Adrenal gland (tissue), 9 donors: ENCODE measurements at regions not wholly inside any gene's neighbourhood (a gene's known extent, or its start where the extent isn't known, plus 50 kb on each side); places are given as distances from the start of the nearest gene placed in this dataset.

Experiments
- DNase-seq, 7 donors: peaks; one replicate each; pipeline ENCODE4 v3.0.0-alpha.2; 2019 to 2020
- H3K27ac ChIP-seq, 5 donors: fragments of 200-600 bp; sonication (generic) in 4 of 5; 1 replicate in 3 of 5; 2 replicates in 2 of 5; pipeline versions ENCODE4 v1.5.1 to v1.8.0; 2016 to 2020; ENCODE audit warnings: mild to moderate bottlenecking in 1 of 5
- H3K27me3 ChIP-seq: fragments of 200-600 bp; 2 replicates; pipeline ENCODE4 v1.8.0; 2021
- H3K36me3 ChIP-seq, 2 donors: fragments of 200-600 bp; replicated peaks in 1 of 2; 1 replicate in 1 of 2; 2 replicates in 1 of 2; pipeline versions ENCODE4 v1.5.1 to v1.8.0; 2018 to 2022
- H3K4me1 ChIP-seq, 2 donors: fragments of 200-600 bp; replicated peaks in 1 of 2; 1 replicate in 1 of 2; 2 replicates in 1 of 2; pipeline versions ENCODE4 v1.5.1 to v1.8.0; 2018 to 2021
- H3K4me3 ChIP-seq, 4 donors: fragments of 200-600 bp; sonication (generic) in 3 of 4; one replicate each; pipeline ENCODE4 v1.5.1; 2016 to 2018
- H3K9me3 ChIP-seq, 3 donors: fragments of 200-600 bp; sonication (generic) in 1 of 3; replicated peaks in 1 of 3; 1 replicate in 2 of 3; 2 replicates in 1 of 3; pipeline versions ENCODE4 v1.5.1 to v1.8.0; 2016 to 2021
- POLR2A ChIP-seq, 2 donors: fragments of 450-650 bp; IDR thresholded peaks; one replicate each; pipeline ENCODE4 v1.6.1; 2017; ENCODE audit warnings: antibody characterized with exemption in 2 of 2, mild to moderate bottlenecking in 2 of 2, moderate library complexity in 1 of 2
- WGBS, 4 donors: extraction: QIAGEN DNeasy Blood & Tissue Kit in 2 of 4; methylation state at CpG; one replicate each; pipeline versions ENCODE4 v1.1.5 to v1.1.7; 2013 to 2017; 5-methylcytosine and 5-hydroxymethylcytosine counted together
- intact Hi-C, 2 donors: fragments of 100-400 bp; cut with DNase I; formaldehyde crosslinking; loops; one replicate each; pipeline versions ENCODE4 v1.14.1 to v1.15.0; 2022 to 2023
- TF ChIP-seq, protein P1 (sequence below), 6 experiments: fragments of 450-650 bp in 4 of 6; fragments of 200-600 bp in 2 of 6; sonication (generic) in 1 of 6; IDR thresholded peaks; 1 replicate in 5 of 6; 2 replicates in 1 of 6; pipeline versions ENCODE4 v1.5.1 to v1.8.0; 2016 to 2021; ENCODE audit warnings: antibody characterized with exemption in 6 of 6, mild to moderate bottlenecking in 2 of 6, moderate library complexity in 1 of 6
- donor health status: healthy with polysubstance abuse.
- donor health status: Bipolar disorder and iron deficiency.
- donor health status: DM: yes; HTN: yes; CAD: no.
- donor health status: DM: no; HTN: no; CAD: no.
- donor health status: DM: no; HTN: no; CAD: no.

GRCh38 chr10:88150339-88150738 lies 286.9 kb downstream of the PTEN start:
- DNase-seq = peak in 5 of 7 donors; percentile 27 to 38 (median 32)
- Histone ChIP-seq H3K36me3 (no peaks in the 10 kb centered on the region), H3K4me1 (peaks cover 0 to 13% of the 10 kb centered on the region in 2 donors), H3K4me3 (no peak overlapping the region), H3K27ac (no peak overlapping the region), H3K27me3 (no peaks in the 10 kb centered on the region), H3K9me3 (no peaks in the 10 kb centered on the region)
- no peak for TF ChIP-seq POLR2A (IDR thresholded peaks at IDR 0.05)
- TF ChIP-seq, protein P1, sequence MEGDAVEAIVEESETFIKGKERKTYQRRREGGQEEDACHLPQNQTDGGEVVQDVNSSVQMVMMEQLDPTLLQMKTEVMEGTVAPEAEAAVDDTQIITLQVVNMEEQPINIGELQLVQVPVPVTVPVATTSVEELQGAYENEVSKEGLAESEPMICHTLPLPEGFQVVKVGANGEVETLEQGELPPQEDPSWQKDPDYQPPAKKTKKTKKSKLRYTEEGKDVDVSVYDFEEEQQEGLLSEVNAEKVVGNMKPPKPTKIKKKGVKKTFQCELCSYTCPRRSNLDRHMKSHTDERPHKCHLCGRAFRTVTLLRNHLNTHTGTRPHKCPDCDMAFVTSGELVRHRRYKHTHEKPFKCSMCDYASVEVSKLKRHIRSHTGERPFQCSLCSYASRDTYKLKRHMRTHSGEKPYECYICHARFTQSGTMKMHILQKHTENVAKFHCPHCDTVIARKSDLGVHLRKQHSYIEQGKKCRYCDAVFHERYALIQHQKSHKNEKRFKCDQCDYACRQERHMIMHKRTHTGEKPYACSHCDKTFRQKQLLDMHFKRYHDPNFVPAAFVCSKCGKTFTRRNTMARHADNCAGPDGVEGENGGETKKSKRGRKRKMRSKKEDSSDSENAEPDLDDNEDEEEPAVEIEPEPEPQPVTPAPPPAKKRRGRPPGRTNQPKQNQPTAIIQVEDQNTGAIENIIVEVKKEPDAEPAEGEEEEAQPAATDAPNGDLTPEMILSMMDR (IDR thresholded peaks at IDR 0.05) = no peak
- intact Hi-C loops = no loop called here
- WGBS, 4 donors = 55 to 75% (median 64%) methylated on average over 3 of the region's 3 CpGs

DNA sequence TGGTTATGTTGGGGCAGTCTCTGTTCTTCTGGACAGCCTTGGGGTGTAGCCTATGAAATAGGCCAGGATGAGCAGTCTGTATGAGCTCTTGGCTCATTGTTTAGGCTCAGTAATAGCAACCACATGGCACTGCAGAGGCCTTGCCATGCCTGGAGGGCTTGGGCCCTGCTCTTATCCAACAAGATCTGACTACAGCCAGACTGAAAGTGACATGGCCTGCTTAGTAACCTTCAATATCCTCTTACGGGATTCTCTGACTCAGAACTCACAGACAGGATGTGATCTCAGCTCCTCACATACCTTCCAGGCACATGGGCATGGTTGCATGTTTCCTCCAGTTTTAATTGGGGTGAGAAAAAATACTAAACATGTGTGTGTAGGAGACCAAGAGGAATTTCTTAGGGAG lies 289.3 kb downstream of the PTEN start:
- no peaks in the 10 kb centered on the region for H3K36me3 ChIP-seq
- no peak overlapping the region for H3K4me3 ChIP-seq
- WGBS, 4 donors = 22 to 46% (median 36%) methylated on average over 1 of the region's 1 CpG
- H3K27me3 ChIP-seq = no peaks in the 10 kb centered on the region
- H3K27ac ChIP-seq = peak overlapping the region in 2 of 5 donors; percentile 37 to 40
- DNase-seq = peak in 5 of 7 donors; percentile 16 to 75 (median 35)
- no peaks in the 10 kb centered on the region for H3K9me3 ChIP-seq
- intact Hi-C loops = no loop called here
- TF ChIP-seq, protein P1 (IDR thresholded peaks at IDR 0.05) = no peak
- no peak for TF ChIP-seq POLR2A (IDR thresholded peaks at IDR 0.05)
- peaks cover 4 to 17% of the 10 kb centered on the region in 2 donors for H3K4me1 ChIP-seq

DNA sequence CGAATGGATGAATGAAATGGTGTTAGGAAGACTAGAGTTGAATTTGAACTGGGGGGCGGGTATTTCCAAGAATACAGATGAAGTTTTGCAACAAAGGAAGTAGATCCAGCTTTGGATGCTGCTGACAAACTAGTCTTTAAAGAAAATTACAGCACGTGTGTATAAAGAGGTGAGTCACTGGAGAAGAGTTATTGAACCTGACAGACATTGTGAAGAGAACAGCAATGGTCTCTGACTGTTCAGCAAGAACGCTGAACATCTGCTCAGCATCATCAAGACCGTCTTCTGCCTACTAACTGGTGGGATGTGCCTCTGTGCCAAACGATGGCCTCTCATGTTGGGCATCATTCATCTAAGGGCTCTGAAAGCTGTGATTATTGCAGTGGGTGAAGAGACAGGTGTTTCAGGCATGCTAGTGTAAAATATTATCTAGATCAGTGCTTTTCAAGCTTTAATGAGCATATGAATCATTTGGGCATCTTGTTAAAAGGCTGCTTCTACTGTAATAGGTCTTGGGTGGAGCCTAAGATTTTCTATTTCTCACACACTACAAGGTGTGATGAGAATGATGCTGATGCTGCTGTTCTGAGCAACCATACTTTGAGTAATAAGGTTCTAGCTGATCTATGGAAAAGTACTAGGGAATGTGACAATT lies 291.3 kb downstream of the PTEN start:
- WGBS, 4 donors = 78 to 83% (median 82%) methylated on average over 6 of the region's 6 CpGs
- H3K4me1 ChIP-seq = peaks cover 16 to 25% of the 10 kb centered on the region in 2 donors
- no peaks in the 10 kb centered on the region for H3K36me3 ChIP-seq
- no peak for TF ChIP-seq POLR2A (IDR thresholded peaks at IDR 0.05)
- TF ChIP-seq, protein P1 (IDR thresholded peaks at IDR 0.05) = no peak
- no peaks in the 10 kb centered on the region for H3K27me3 ChIP-seq
- H3K9me3 ChIP-seq = no peaks in the 10 kb centered on the region
- H3K4me3 ChIP-seq = no peak overlapping the region
- no peak for DNase-seq
- H3K27ac ChIP-seq = no peak overlapping the region
- intact Hi-C loops = no loop called here

DNA sequence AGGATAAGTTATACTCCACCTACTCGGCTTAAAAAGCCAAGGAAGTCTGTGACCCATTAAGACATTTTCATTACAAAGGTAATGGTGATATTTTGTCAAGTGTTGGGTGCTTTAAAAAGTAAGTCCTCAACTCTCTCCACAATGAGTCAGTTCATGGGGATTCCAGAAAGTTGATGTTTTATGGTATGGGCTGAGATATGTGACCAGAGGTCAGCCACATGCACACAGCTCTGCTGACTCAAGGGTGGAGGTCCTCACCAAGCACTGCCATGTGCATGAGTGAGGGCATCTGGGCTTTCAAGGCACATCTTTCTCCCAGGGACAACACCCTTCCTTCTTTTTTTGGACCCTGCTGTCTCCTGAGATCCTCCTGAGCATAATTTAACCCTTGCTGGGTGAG lies 292.9 kb downstream of the PTEN start:
- Histone ChIP-seq H3K27me3 (no peaks in the 10 kb centered on the region), H3K27ac (no peak overlapping the region), H3K4me1 (peaks cover 16 to 25% of the 10 kb centered on the region in 2 donors), H3K4me3 (no peak overlapping the region), H3K9me3 (no peaks in the 10 kb centered on the region), H3K36me3 (no peaks in the 10 kb centered on the region)
- WGBS, 4 donors = 94 to 100% (median 95%) methylated on average over 1 of the region's 1 CpG
- TF ChIP-seq POLR2A (IDR thresholded peaks at IDR 0.05) = no peak
- TF ChIP-seq, protein P1 (IDR thresholded peaks at IDR 0.05) = no peak
- DNase-seq = no peak
- intact Hi-C loops = no loop called here
